Fibroblast of lung (primary cell): ENCODE measurements at regions not wholly inside any gene's neighbourhood (a gene's known extent, or its start where the extent isn't known, plus 50 kb on each side); places are given as distances from the start of the nearest gene placed in this dataset.

Source experiments
- DNase-seq, 2 donors: peaks; one replicate each; pipeline versions ENCODE4 v3.0.0 to v3.0.0-alpha.2; 2010; ENCODE audit warnings: low read depth in 2 of 2
- H2AFZ ChIP-seq: 2 replicates; pipeline ENCODE4 v1.5.1; 2012; ENCODE audit warnings: low read length, control low read depth, inconsistent platforms
- H3K27ac ChIP-seq: 2 replicates; pipeline ENCODE4 v1.5.1; 2011; ENCODE audit warnings: low read length, control low read depth; ENCODE audit not compliant: insufficient read depth
- H3K27me3 ChIP-seq: 2 replicates; pipeline ENCODE4 v1.5.1; 2011; ENCODE audit warnings: mild to moderate bottlenecking, low read length; ENCODE audit not compliant: control insufficient read depth, insufficient read depth
- H3K36me3 ChIP-seq: 2 replicates; pipeline ENCODE4 v1.5.1; 2011; ENCODE audit warnings: low read length; ENCODE audit not compliant: control insufficient read depth, insufficient read depth
- H3K4me1 ChIP-seq: 2 replicates; pipeline ENCODE4 v1.5.1; 2011; ENCODE audit warnings: low read length; ENCODE audit not compliant: control insufficient read depth, insufficient read depth; ENCODE audit errors: extremely low read depth
- H3K4me2 ChIP-seq: 2 replicates; pipeline ENCODE4 v1.5.1; 2011; ENCODE audit warnings: low read length, control low read depth; ENCODE audit not compliant: insufficient read depth; ENCODE audit errors: extremely low read depth
- H3K4me3 ChIP-seq, 4 experiments: fragments of 200-600 bp in 1 of 4; sonication (generic) in 1 of 4; replicated peaks in 1 of 4; 2 replicates each; pipeline ENCODE4 v1.5.1; 2011 to 2016; ENCODE audit warnings: low read length in 4 of 4, low read depth in 3 of 4, mild to moderate bottlenecking in 3 of 4, control low read depth in 2 of 4, inconsistent platforms in 1 of 4, mixed read lengths in 1 of 4; ENCODE audit not compliant: insufficient read depth in 1 of 4; ENCODE audit errors: control extremely low read depth in 1 of 4
- H3K79me2 ChIP-seq: 2 replicates; pipeline ENCODE4 v1.5.1; 2012; ENCODE audit warnings: mild to moderate bottlenecking, low read length, inconsistent platforms; ENCODE audit not compliant: control insufficient read depth, insufficient read depth
- H3K9ac ChIP-seq: 2 replicates; pipeline ENCODE4 v1.5.1; 2011; ENCODE audit warnings: mild to moderate bottlenecking, low read length, control low read depth; ENCODE audit not compliant: insufficient read depth
- H3K9me3 ChIP-seq: 2 replicates; pipeline ENCODE4 v1.5.1; 2012; ENCODE audit warnings: low read depth, low read length; ENCODE audit not compliant: control insufficient read depth, insufficient read depth
- H4K20me1 ChIP-seq: 2 replicates; pipeline ENCODE4 v1.5.1; 2011; ENCODE audit warnings: low read length; ENCODE audit not compliant: control insufficient read depth, insufficient read depth; ENCODE audit errors: extremely low read depth
- CTCF ChIP-seq, 2 donors: IDR thresholded peaks in 1 of 2; conservative IDR thresholded peaks in 1 of 2; 1 replicate in 1 of 2; 2 replicates in 1 of 2; pipeline ENCODE4 v1.5.1; 2011 to 2012; ENCODE audit warnings: low read length in 2 of 2, control low read depth in 1 of 2, inconsistent platforms in 1 of 2, low read depth in 1 of 2, mild to moderate bottlenecking in 1 of 2
- EZH2 ChIP-seq: IDR thresholded peaks from 2 replicates; pipeline ENCODE4 v1.5.1; 2012; ENCODE audit warnings: low read length, control low read depth, mild to moderate bottlenecking; ENCODE audit errors: missing control alignments

- Histone ChIP-seq H4K20me1 (no peaks in the 10 kb centered on the region), H3K9me3 (no peaks in the 10 kb centered on the region), H3K4me3 (no peak overlapping the region), H3K4me2 (no peak overlapping the region), H3K36me3 (no peaks in the 10 kb centered on the region), H3K79me2 (no peaks in the 10 kb centered on the region), H2AFZ (no peak overlapping the region), H3K9ac (no peak overlapping the region), H3K4me1 (no peaks in the 10 kb centered on the region), H3K27ac (no peak overlapping the region), H3K27me3 (no peaks in the 10 kb centered on the region)
- DNase-seq: no peak
- TF ChIP-seq EZH2 (no peak), CTCF (conservative IDR thresholded peaks at IDR 0.05 in 1 of 2, IDR thresholded peaks at IDR 0.05 in 1 of 2; ENCODE audit: low read depth in 1 of 2, low read length in 2 of 2) (no peak)
Measured at GRCh38 chr12:125283521-125283920, 218.3 kb downstream of the AACS start.

GRCh38 chr12:125284087-125284486 is 218.9 kb downstream of the AACS start:
- Histone ChIP-seq H2AFZ (no peak overlapping the region), H4K20me1 (no peaks in the 10 kb centered on the region), H3K4me3 (no peak overlapping the region), H3K79me2 (no peaks in the 10 kb centered on the region), H3K27me3 (no peaks in the 10 kb centered on the region), H3K4me1 (no peaks in the 10 kb centered on the region), H3K9me3 (no peaks in the 10 kb centered on the region), H3K9ac (no peak overlapping the region), H3K36me3 (no peaks in the 10 kb centered on the region), H3K27ac (no peak overlapping the region), H3K4me2 (no peak overlapping the region)
- no peak for DNase-seq
- TF ChIP-seq EZH2 (no peak), CTCF (conservative IDR thresholded peaks at IDR 0.05 in 1 of 2, IDR thresholded peaks at IDR 0.05 in 1 of 2; ENCODE audit: low read depth in 1 of 2, low read length in 2 of 2) (no peak)

GRCh38 chr12:125284945-125285685 is 219.9 kb downstream of the AACS start:
- H3K27me3 ChIP-seq: no peaks in the 10 kb centered on the region
- H3K4me3 ChIP-seq: no peak overlapping the region
- TF ChIP-seq EZH2 (no peak), CTCF (conservative IDR thresholded peaks at IDR 0.05 in 1 of 2, IDR thresholded peaks at IDR 0.05 in 1 of 2; ENCODE audit: low read depth in 1 of 2, low read length in 2 of 2) (no peak)
- H3K9me3 ChIP-seq: no peaks in the 10 kb centered on the region
- H3K4me1 ChIP-seq: no peaks in the 10 kb centered on the region
- no peak for DNase-seq
- H3K9ac ChIP-seq: no peak overlapping the region
- no peaks in the 10 kb centered on the region for H3K79me2 ChIP-seq
- H3K27ac ChIP-seq: no peak overlapping the region
- no peak overlapping the region for H2AFZ ChIP-seq
- no peaks in the 10 kb centered on the region for H4K20me1 ChIP-seq
- no peak overlapping the region for H3K4me2 ChIP-seq
- H3K36me3 ChIP-seq: no peaks in the 10 kb centered on the region
